H1 (cell line): ENCODE measurements at regions not wholly inside any gene's neighbourhood (a gene's known extent, or its start where the extent isn't known, plus 50 kb on each side); places are given as distances from the start of the nearest gene placed in this dataset.

ENCODE experiments used
- BACH1 ChIP-seq: IDR thresholded peaks from 2 replicates; pipeline ENCODE4 v1.6.1; 2012; ENCODE audit warnings: low read length, improper control_type of control experiment
- CEBPB ChIP-seq: IDR thresholded peaks from 2 replicates; pipeline ENCODE4 v1.6.1; 2012; ENCODE audit warnings: low read depth, low read length
- CTCF ChIP-seq, 3 experiments: IDR thresholded peaks; 1 replicate in 2 of 3; 2 replicates in 1 of 3; pipeline versions ENCODE4 v1.5.1 to v1.6.1; 2011; ENCODE audit warnings: low read length in 3 of 3, mild to moderate bottlenecking in 3 of 3, inconsistent platforms in 2 of 3, low read depth in 1 of 3, moderate library complexity in 1 of 3; ENCODE audit not compliant: insufficient read depth in 1 of 3; ENCODE audit errors: control extremely low read depth in 1 of 3
- EP300 ChIP-seq, 2 experiments: IDR thresholded peaks; 1 replicate in 1 of 2; 2 replicates in 1 of 2; pipeline ENCODE4 v1.6.1; 2011 to 2012; ENCODE audit warnings: low read depth in 2 of 2, low read length in 2 of 2, mild to moderate bottlenecking in 2 of 2, borderline replicate concordance in 1 of 2, inconsistent platforms in 1 of 2, moderate library complexity in 1 of 2
- EZH2 ChIP-seq: fragments of 200-600 bp; sonication (generic); IDR thresholded peaks from 2 replicates; pipeline ENCODE4 v1.7.1; 2012; ENCODE audit warnings: low read depth, mild to moderate bottlenecking, moderate library complexity, low read length, inconsistent platforms; ENCODE audit not compliant: severe bottlenecking
- MAFK ChIP-seq: IDR thresholded peaks from 2 replicates; pipeline ENCODE4 v1.6.1; 2012; ENCODE audit warnings: low read depth, mild to moderate bottlenecking, improper control_type of control experiment, low read length
- POLR2A ChIP-seq, 2 experiments: IDR thresholded peaks; 1 replicate in 1 of 2; 2 replicates in 1 of 2; pipeline ENCODE4 v1.6.1; 2011; ENCODE audit warnings: low read depth in 2 of 2, low read length in 2 of 2, mild to moderate bottlenecking in 2 of 2; ENCODE audit errors: control extremely low read depth in 1 of 2
- POLR2AphosphoS5 ChIP-seq: IDR thresholded peaks from 2 replicates; pipeline ENCODE4 v1.6.1; 2011; ENCODE audit warnings: low read depth, low read length
- RBBP5 ChIP-seq: IDR thresholded peaks from 2 replicates; pipeline ENCODE4 v1.7.1; 2012; ENCODE audit warnings: low read depth, mild to moderate bottlenecking, inconsistent platforms, low read length, moderate library complexity, borderline replicate concordance
- RFX5 ChIP-seq: IDR thresholded peaks from 2 replicates; pipeline ENCODE4 v1.6.1; 2011; ENCODE audit warnings: low read depth, low read length, improper control_type of control experiment, borderline replicate concordance
- SIN3A ChIP-seq, 2 experiments: IDR thresholded peaks in 1 of 2; conservative IDR thresholded peaks in 1 of 2; 2 replicates each; pipeline ENCODE4 v1.6.1; 2011 to 2012; ENCODE audit warnings: low read length in 2 of 2, improper control_type of control experiment in 1 of 2, low read depth in 1 of 2, mild to moderate bottlenecking in 1 of 2
- SUZ12 ChIP-seq: fragments of 200-600 bp; sonication (generic); IDR thresholded peaks from 2 replicates; pipeline ENCODE4 v1.6.1; 2012; ENCODE audit warnings: mild to moderate bottlenecking, inconsistent platforms, low read length, moderate library complexity, mixed read lengths
- TCF12 ChIP-seq: IDR thresholded peaks from 2 replicates; pipeline ENCODE4 v1.6.1; 2011; ENCODE audit warnings: low read depth, mild to moderate bottlenecking, low read length
- ZNF274 ChIP-seq: IDR thresholded peaks from 2 replicates; pipeline ENCODE4 v1.7.0; 2012; ENCODE audit warnings: low read length, borderline replicate concordance; ENCODE audit errors: extremely low read depth

GRCh38 chr1:87495870-87496269 is 167.2 kb downstream of the LMO4 start:
- TF ChIP-seq BACH1 = no peak
- no peak for TF ChIP-seq RFX5
- no peak for TF ChIP-seq CTCF (IDR thresholded peaks at IDR 0.05; ENCODE audit: control extremely low read depth in 1 of 3, insufficient read depth in 1 of 3, low read depth in 1 of 3, low read length in 3 of 3)
- no peak for TF ChIP-seq EZH2
- TF ChIP-seq POLR2AphosphoS5 = no peak
- TF ChIP-seq MAFK = no peak
- TF ChIP-seq CEBPB = no peak
- TF ChIP-seq POLR2A (IDR thresholded peaks at IDR 0.05; ENCODE audit: control extremely low read depth in 1 of 2, low read depth in 2 of 2, low read length in 2 of 2) = no peak
- no peak for TF ChIP-seq RBBP5
- TF ChIP-seq EP300 (IDR thresholded peaks at IDR 0.05; ENCODE audit: borderline replicate concordance in 1 of 2, low read depth in 2 of 2, low read length in 2 of 2) = no peak
- no peak for TF ChIP-seq ZNF274
- TF ChIP-seq SIN3A (conservative IDR thresholded peaks at IDR 0.05 in 1 of 2, IDR thresholded peaks at IDR 0.05 in 1 of 2; ENCODE audit: low read depth in 1 of 2, low read length in 2 of 2) = no peak
- no peak for TF ChIP-seq SUZ12
- TF ChIP-seq TCF12 = no peak
